ENCODE measurements at regions not wholly inside any gene's neighbourhood (a gene's known extent, or its start where the extent isn't known, plus 50 kb on each side); places are given as distances from the start of the nearest gene placed in this dataset.

- no peak for DNase-seq
These were observed 437.5 kb upstream of the PROK2 start for GRCh38 chr3:72222410-72222809.

- no peak for DNase-seq
These were observed 436.0 kb upstream of the PROK2 start for GRCh38 chr3:72220946-72221345.

- no peak for DNase-seq
These were observed 434.8 kb upstream of the PROK2 start for GRCh38 chr3:72219752-72220151.

- no peak for DNase-seq
These were observed 432.6 kb upstream of the PROK2 start for GRCh38 chr3:72217570-72217969.

- no peak for DNase-seq
These were observed 429.4 kb upstream of the PROK2 start for GRCh38 chr3:72214066-72214951.

- DNase-seq = no peak
These were observed 428.5 kb upstream of the PROK2 start for GRCh38 chr3:72213296-72214065.

- no peak for DNase-seq
These were observed 427.4 kb upstream of the PROK2 start for GRCh38 chr3:72212396-72212795.

GRCh38 chr3:72210261-72210660, 425.3 kb upstream of the PROK2 start:
- DNase-seq = no peak

- no peak for DNase-seq
These were observed 420.4 kb upstream of the PROK2 start for GRCh38 chr3:72205297-72205826.

GRCh38 chr3:72204452-72204851, 419.5 kb upstream of the PROK2 start:
- no peak for DNase-seq

GRCh38 chr3:72203613-72204349, 418.8 kb upstream of the PROK2 start:
- DNase-seq = no peak

GRCh38 chr3:72203105-72203504, 418.2 kb upstream of the PROK2 start:
- DNase-seq = no peak

GRCh38 chr3:72200332-72200731, 415.4 kb upstream of the PROK2 start:
- no peak for DNase-seq

GRCh38 chr3:72199530-72199929, 414.6 kb upstream of the PROK2 start:
- no peak for DNase-seq

- no peak for DNase-seq
These were observed 411.5 kb upstream of the PROK2 start for GRCh38 chr3:72196377-72196929.

- DNase-seq = no peak
These were observed 410.9 kb upstream of the PROK2 start for GRCh38 chr3:72195895-72196294.

- DNase-seq = no peak
These were observed 409.5 kb upstream of the PROK2 start for GRCh38 chr3:72194458-72194857.

- no peak for DNase-seq
These were observed 409.0 kb upstream of the PROK2 start for GRCh38 chr3:72193771-72194430.

- no peak for DNase-seq
These were observed 407.6 kb upstream of the PROK2 start for GRCh38 chr3:72192572-72192971.

- no peak for DNase-seq
These were observed 406.4 kb upstream of the PROK2 start for GRCh38 chr3:72191209-72191960.

GRCh38 chr3:72190050-72190449, 405.1 kb upstream of the PROK2 start:
- DNase-seq = no peak

- no peak for DNase-seq
These were observed 404.4 kb upstream of the PROK2 start for GRCh38 chr3:72189339-72189738.

Measured in NCI-H1092 treated with DMSO at 0.1 percent for 48 hours (cell line).